GM12878 (cell line): ENCODE measurements at regions not wholly inside any gene's neighbourhood (a gene's known extent, or its start where the extent isn't known, plus 50 kb on each side); places are given as distances from the start of the nearest gene placed in this dataset.

Source experiments
- BCLAF1 ChIP-seq: fragments of 450-650 bp; IDR thresholded peaks from 2 replicates; pipeline ENCODE4 v1.6.1; 2017; ENCODE audit warnings: antibody characterized with exemption, mild to moderate bottlenecking, moderate library complexity
- CTCF ChIP-seq, 3 experiments: IDR thresholded peaks in 2 of 3; conservative IDR thresholded peaks in 1 of 3; 2 replicates each; pipeline ENCODE4 v1.5.1; 2011; ENCODE audit warnings: low read depth in 3 of 3, low read length in 3 of 3, mild to moderate bottlenecking in 3 of 3, control low read depth in 2 of 3, moderate library complexity in 2 of 3, inconsistent platforms in 1 of 3, mixed read lengths in 1 of 3; ENCODE audit not compliant: control insufficient read depth in 2 of 3, insufficient read depth in 1 of 3; ENCODE audit errors: extremely low read depth in 1 of 3
- EZH2 ChIP-seq: IDR thresholded peaks from 2 replicates; pipeline ENCODE4 v1.6.1; 2012; ENCODE audit warnings: low read depth, mild to moderate bottlenecking, control low read depth, inconsistent platforms, low read length, borderline replicate concordance; ENCODE audit not compliant: control insufficient read depth
- POLR2AphosphoS5 ChIP-seq: IDR thresholded peaks from 2 replicates; pipeline ENCODE4 v1.6.1; 2011; ENCODE audit warnings: mild to moderate bottlenecking, low read length, inconsistent platforms
- RFX5 ChIP-seq: IDR thresholded peaks from 2 replicates; pipeline ENCODE4 v1.6.1; 2011; ENCODE audit warnings: low read depth, low read length, improper control_type of control experiment
- SIX5 ChIP-seq: IDR thresholded peaks from 2 replicates; pipeline ENCODE4 v1.6.1; 2011; ENCODE audit warnings: mild to moderate bottlenecking, low read depth, low read length, moderate library complexity; ENCODE audit not compliant: severe bottlenecking
- ZBED1 ChIP-seq: IDR thresholded peaks from 2 replicates; pipeline ENCODE4 v1.6.1; 2016; ENCODE audit warnings: borderline replicate concordance
- ZBTB33 ChIP-seq: fragments of 450-650 bp; IDR thresholded peaks from 2 replicates; pipeline ENCODE4 v1.6.1; 2017; ENCODE audit warnings: mild to moderate bottlenecking

- no peak for TF ChIP-seq POLR2AphosphoS5
- TF ChIP-seq BCLAF1 = no peak
- TF ChIP-seq ZBTB33 = no peak
- TF ChIP-seq CTCF (IDR thresholded peaks at IDR 0.05 in 2 of 3, conservative IDR thresholded peaks at IDR 0.05 in 1 of 3; ENCODE audit: control insufficient read depth in 2 of 3, extremely low read depth in 1 of 3, insufficient read depth in 1 of 3, low read depth in 3 of 3, low read length in 3 of 3) = no peak
- TF ChIP-seq SIX5 = no peak
- TF ChIP-seq EZH2 = no peak
- TF ChIP-seq ZBED1 = no peak
- TF ChIP-seq RFX5 = no peak
These were observed 510.5 kb upstream of the TNC start for GRCh38 chr9:115628426-115628825.
